SK-N-SH treated with all-trans-retinoic acid at 6 μM for 48 hours (cell line): ENCODE measurements at regions not wholly inside any gene's neighbourhood (a gene's known extent, or its start where the extent isn't known, plus 50 kb on each side); places are given as distances from the start of the nearest gene placed in this dataset.

Experiments
- CREB5 ChIP-seq: fragments of 250-450 bp; sonication (Bioruptor Pico); IDR thresholded peaks from 2 replicates; pipeline ENCODE4 v1.5.1; 2020; ENCODE audit warnings: low read depth, mild to moderate bottlenecking, moderate library complexity
- CSDC2 ChIP-seq: fragments of 250-450 bp; sonication (Bioruptor Pico); IDR thresholded peaks from 2 replicates; pipeline ENCODE4 v1.5.0; 2020; ENCODE audit warnings: mild to moderate bottlenecking, moderate library complexity
- ESRRG ChIP-seq: fragments of 250-450 bp; sonication (Bioruptor Pico); IDR thresholded peaks from 2 replicates; pipeline ENCODE4 v1.6.1; 2021; ENCODE audit warnings: mild to moderate bottlenecking
- GLIS3 ChIP-seq: fragments of 250-450 bp; sonication (Bioruptor Pico); IDR thresholded peaks from 2 replicates; pipeline ENCODE4 v1.5.0; 2020; ENCODE audit warnings: mild to moderate bottlenecking, moderate library complexity
- ISL1 ChIP-seq: fragments of 250-450 bp; sonication (Bioruptor Pico); IDR thresholded peaks from 2 replicates; pipeline ENCODE4 v2.1.2; 2022; ENCODE audit warnings: mild to moderate bottlenecking, moderate library complexity
- PATZ1 ChIP-seq: fragments of 250-450 bp; sonication (Bioruptor Pico); IDR thresholded peaks from 2 replicates; pipeline ENCODE4 v1.8.0; 2020; ENCODE audit warnings: mild to moderate bottlenecking, moderate library complexity, borderline replicate concordance
- RARB ChIP-seq: fragments of 250-450 bp; sonication (Bioruptor Pico); IDR thresholded peaks from 2 replicates; pipeline ENCODE4 v1.8.0; 2021; ENCODE audit warnings: mild to moderate bottlenecking, moderate library complexity
- ZC3H10 ChIP-seq: fragments of 250-450 bp; sonication (Bioruptor Pico); IDR thresholded peaks from 2 replicates; pipeline ENCODE4 v1.5.1; 2021; ENCODE audit warnings: mild to moderate bottlenecking, moderate library complexity
- ZFP3 ChIP-seq: fragments of 250-450 bp; sonication (Bioruptor Pico); IDR thresholded peaks from 2 replicates; pipeline ENCODE4 v1.5.0; 2020; ENCODE audit warnings: mild to moderate bottlenecking, moderate library complexity
- ZNF70 ChIP-seq: fragments of 450-650 bp; formaldehyde crosslinking; IDR thresholded peaks from 2 replicates; pipeline ENCODE4 v1.5.0; 2020; ENCODE audit warnings: mild to moderate bottlenecking, moderate library complexity
- TF ChIP-seq, protein P1 (sequence below): fragments of 250-450 bp; sonication (Bioruptor Pico); IDR thresholded peaks from 2 replicates; pipeline ENCODE4 v1.5.0; 2020; ENCODE audit warnings: mild to moderate bottlenecking, moderate library complexity
- TF ChIP-seq, protein P2 (sequence below): fragments of 250-450 bp; sonication (Bioruptor Pico); IDR thresholded peaks from 2 replicates; pipeline ENCODE4 v1.8.0; 2021; ENCODE audit warnings: low read depth, mild to moderate bottlenecking, moderate library complexity, borderline replicate concordance
- TF ChIP-seq, protein P3 (sequence below): fragments of 250-450 bp; sonication (Bioruptor Pico); IDR thresholded peaks from 2 replicates; pipeline ENCODE4 v1.5.1; 2021; ENCODE audit warnings: mild to moderate bottlenecking, moderate library complexity

DNA sequence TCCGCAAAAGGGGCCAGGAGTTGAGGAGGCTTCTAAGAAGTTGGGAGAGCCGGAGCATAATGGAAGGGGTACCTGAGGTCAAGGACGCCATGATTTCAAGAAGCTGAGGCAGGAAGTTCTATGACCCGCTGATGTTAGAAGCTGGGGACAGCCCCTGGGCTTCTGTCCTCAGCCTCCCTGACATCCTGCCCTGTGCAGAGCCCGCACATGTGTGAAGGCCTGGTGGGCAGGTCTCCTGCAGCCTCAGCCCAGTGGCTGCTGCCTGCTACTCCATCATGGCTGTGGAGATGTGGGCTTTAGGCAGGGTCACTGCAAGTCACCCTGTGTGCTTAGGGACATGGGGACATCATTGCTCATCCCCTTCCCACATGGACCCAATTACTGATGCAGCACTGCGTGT, 53.8 kb upstream of the PCBD1 start:
- no peak for TF ChIP-seq PATZ1
- TF ChIP-seq GLIS3: no peak
- TF ChIP-seq, protein P1, sequence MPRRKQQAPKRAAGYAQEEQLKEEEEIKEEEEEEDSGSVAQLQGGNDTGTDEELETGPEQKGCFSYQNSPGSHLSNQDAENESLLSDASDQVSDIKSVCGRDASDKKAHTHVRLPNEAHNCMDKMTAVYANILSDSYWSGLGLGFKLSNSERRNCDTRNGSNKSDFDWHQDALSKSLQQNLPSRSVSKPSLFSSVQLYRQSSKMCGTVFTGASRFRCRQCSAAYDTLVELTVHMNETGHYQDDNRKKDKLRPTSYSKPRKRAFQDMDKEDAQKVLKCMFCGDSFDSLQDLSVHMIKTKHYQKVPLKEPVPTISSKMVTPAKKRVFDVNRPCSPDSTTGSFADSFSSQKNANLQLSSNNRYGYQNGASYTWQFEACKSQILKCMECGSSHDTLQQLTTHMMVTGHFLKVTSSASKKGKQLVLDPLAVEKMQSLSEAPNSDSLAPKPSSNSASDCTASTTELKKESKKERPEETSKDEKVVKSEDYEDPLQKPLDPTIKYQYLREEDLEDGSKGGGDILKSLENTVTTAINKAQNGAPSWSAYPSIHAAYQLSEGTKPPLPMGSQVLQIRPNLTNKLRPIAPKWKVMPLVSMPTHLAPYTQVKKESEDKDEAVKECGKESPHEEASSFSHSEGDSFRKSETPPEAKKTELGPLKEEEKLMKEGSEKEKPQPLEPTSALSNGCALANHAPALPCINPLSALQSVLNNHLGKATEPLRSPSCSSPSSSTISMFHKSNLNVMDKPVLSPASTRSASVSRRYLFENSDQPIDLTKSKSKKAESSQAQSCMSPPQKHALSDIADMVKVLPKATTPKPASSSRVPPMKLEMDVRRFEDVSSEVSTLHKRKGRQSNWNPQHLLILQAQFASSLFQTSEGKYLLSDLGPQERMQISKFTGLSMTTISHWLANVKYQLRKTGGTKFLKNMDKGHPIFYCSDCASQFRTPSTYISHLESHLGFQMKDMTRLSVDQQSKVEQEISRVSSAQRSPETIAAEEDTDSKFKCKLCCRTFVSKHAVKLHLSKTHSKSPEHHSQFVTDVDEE (CRISPR knock-in tag): no peak
- no peak for TF ChIP-seq CREB5
- TF ChIP-seq ZC3H10: no peak
- no peak for TF ChIP-seq ISL1 (CRISPR knock-in tag)
- no peak for TF ChIP-seq RARB
- TF ChIP-seq ZFP3: no peak
- no peak for TF ChIP-seq CSDC2 (CRISPR knock-in tag)
- TF ChIP-seq, protein P2, sequence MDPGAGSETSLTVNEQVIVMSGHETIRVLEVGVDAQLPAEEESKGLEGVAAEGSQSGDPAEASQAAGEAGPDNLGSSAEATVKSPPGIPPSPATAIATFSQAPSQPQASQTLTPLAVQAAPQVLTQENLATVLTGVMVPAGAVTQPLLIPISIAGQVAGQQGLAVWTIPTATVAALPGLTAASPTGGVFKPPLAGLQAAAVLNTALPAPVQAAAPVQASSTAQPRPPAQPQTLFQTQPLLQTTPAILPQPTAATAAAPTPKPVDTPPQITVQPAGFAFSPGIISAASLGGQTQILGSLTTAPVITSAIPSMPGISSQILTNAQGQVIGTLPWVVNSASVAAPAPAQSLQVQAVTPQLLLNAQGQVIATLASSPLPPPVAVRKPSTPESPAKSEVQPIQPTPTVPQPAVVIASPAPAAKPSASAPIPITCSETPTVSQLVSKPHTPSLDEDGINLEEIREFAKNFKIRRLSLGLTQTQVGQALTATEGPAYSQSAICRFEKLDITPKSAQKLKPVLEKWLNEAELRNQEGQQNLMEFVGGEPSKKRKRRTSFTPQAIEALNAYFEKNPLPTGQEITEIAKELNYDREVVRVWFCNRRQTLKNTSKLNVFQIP: no peak
- no peak for TF ChIP-seq ZNF70 (CRISPR knock-in tag)
- TF ChIP-seq, protein P3, sequence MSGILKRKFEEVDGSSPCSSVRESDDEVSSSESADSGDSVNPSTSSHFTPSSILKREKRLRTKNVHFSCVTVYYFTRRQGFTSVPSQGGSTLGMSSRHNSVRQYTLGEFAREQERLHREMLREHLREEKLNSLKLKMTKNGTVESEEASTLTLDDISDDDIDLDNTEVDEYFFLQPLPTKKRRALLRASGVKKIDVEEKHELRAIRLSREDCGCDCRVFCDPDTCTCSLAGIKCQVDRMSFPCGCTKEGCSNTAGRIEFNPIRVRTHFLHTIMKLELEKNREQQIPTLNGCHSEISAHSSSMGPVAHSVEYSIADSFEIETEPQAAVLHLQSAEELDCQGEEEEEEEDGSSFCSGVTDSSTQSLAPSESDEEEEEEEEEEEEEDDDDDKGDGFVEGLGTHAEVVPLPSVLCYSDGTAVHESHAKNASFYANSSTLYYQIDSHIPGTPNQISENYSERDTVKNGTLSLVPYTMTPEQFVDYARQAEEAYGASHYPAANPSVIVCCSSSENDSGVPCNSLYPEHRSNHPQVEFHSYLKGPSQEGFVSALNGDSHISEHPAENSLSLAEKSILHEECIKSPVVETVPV (CRISPR knock-in tag): no peak
- TF ChIP-seq ESRRG (CRISPR knock-in tag): no peak
